Fibroblast of skin of back (primary cell): ENCODE measurements at regions not wholly inside any gene's neighbourhood (a gene's known extent, or its start where the extent isn't known, plus 50 kb on each side); places are given as distances from the start of the nearest gene placed in this dataset.
A peak's percentile ranks its signal among the peaks of the same experiment; 100 is the strongest.

Experiments used
- DNase-seq: peaks from one replicate; pipeline ENCODE4 v3.0.0-alpha.2; 2013

DNA sequence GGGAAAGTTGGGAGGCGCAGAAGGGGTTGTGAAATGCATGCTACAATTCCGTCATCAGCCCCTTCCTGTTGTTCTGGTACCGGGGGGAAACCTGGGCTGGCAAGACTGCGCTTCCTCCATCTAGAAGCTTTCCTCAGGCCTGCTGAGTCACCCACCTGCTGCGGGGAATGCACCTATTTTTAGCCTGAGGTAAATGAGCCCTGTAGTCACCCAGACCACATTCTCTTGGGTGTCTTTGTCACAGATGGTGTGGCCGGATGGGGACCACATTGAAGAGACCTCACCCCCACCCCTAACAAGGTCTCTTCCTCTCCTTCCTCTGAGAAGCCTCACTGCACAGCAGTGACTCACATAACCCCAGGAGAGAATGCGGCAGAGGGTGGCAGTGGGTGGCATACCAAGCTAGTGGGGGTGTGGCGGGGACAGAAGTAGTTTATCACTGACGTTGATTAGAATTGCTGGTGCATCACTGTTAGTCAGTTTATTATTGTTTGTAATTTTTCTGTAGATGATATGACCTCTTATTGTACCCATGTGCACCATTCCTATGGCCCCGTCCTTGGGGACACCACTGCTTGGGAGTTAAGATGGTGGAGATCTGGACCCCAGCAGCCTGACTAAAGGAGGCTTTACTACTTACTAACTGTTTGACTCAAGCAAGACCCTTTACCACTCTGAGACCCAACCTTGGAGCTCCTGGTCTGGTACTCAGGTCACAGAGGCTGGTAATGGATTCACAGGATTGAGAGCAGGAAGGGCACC is 83.0 kb upstream of the DUSP5 start:
- peak; percentile 79 for DNase-seq

DNA sequence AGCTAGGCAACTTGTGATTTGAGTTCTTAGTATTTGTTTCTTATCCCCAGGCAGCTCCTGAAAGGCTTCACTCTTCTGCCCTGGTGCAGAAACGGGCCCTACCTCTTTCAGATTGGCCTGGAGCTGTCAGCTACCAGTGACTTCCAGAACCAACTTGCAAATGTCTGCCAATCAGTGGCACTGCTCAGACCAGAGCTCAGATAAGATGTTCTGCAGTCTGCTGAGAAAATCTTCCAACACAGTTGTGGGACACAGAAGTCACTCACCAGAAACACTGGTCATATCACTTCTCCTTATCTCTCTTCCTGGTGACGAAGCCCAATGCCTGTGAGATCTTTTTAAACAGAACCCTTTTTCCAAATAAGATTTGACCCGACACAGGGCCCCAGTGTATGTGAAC is 81.9 kb upstream of the DUSP5 start:
- no peak for DNase-seq

DNA sequence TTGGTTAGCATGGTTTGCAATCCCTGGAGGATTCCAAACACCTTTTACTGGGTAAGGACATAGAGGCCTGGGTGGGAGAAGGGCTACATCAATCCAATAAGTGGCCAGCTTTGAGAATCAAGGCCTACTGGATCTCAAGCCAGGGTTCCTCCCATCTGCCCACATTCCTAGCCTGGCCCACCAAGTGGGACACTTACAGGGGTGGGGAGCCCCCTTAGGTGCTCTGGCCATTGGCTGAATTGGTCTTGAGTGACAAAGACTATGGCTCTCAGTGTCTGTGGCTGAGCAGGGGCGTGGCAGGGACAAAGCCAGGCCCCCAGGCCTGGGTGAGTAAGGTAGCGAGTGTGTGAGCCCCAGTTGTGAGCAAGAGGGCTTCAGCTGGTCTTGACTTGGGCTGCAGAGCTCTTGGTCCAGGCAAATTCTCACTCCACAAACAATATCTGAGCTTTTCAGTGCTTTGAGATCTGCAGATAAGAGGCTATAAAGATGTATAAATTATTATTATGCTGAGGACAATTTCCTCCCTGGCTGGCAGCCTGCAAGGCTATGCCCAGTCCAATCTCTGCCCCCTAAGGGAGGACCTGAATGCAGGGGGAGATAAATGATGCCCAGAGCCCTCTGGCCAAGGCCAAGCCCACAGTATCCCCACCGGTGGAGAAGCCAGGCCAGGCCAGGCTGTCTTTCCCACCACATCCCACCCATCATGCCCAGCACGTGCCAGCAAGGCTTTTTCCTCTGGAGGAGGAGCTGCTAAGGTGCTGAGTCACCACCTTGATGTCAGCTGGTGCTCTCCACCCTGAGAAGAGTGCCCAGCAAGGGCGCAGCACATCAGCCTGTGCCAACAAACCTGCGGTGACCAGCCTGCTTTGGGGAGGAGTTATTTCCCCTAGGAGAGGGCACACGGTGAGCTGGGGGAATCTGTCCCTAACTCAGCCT is 80.7 kb upstream of the DUSP5 start:
- peak; percentile 24 for DNase-seq

DNA sequence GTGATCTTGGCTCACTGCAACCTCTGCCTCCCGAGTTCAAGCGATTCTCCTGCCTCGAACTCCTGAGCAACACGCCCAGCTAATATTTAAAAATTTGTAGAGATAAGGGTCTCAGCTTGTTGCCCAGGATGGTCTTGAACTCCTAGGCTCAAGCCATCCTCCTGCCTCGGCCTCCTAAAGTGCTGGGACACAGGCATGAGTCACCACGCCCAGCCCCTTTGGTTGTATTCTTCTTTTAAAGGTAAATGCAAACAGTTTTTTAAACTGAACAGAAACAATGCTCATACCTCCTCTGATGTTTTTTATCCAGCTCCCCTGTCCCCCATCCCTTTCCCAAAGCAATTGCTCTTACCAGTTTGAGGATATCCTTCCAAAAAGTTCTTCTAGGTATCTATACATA is 79.5 kb upstream of the DUSP5 start:
- no peak for DNase-seq

DNA sequence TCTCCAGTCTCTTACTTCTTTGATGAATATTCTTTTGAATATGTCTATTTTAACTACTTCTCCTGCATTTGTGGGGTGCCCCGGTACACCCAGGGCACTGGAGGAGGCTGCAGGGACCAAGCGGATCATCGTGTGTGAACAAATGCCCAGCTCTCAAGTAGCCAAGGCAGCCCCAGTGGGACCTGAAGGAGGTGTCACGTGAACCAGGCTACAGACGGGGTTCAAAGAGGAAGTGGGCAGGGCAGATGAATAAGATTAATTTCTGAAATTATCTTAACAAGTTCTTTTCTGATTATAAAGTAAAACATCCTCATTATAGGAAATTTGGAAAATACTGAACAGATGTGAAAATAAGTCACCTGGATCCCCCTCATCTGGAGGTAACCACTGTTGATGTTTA is 78.4 kb upstream of the DUSP5 start:
- no peak for DNase-seq

DNA sequence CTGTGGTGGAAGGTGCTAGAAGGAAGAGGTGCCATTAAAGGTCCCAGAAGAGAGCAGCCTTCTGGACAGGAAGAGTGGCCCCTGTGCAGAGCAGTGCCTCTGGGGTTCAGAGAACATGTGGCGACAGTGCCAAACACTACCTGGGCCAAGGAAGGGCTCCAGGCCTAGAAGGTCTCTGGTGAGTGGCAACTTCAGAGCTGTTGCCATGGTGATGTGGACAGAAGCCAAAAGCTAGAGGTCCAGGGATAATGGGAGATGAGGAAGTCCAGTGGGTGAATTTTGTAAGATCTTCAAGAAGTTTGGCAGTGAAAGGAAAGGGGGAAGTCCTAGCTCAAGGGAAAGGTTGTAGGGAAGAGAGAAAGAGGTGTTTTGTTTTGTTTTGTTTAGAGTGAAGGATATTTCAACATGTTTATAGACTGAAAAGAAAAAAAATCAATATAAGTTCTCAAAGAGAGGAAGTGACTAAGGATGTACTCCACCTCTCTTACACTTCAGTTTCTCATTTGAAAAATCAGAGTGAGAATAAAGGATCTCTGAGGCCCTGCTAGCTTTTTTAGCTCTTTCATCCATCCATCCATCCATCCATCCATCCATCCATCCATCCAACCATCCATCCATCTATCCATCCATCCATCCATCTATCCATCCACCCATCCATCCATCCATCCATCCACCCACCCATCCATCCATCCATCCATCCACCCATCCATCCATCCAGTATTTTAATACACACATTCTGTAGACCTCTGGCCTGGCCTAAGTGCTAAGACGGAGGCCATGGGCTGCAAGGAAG is 77.1 kb upstream of the DUSP5 start:
- DNase-seq: peak; percentile 48

DNA sequence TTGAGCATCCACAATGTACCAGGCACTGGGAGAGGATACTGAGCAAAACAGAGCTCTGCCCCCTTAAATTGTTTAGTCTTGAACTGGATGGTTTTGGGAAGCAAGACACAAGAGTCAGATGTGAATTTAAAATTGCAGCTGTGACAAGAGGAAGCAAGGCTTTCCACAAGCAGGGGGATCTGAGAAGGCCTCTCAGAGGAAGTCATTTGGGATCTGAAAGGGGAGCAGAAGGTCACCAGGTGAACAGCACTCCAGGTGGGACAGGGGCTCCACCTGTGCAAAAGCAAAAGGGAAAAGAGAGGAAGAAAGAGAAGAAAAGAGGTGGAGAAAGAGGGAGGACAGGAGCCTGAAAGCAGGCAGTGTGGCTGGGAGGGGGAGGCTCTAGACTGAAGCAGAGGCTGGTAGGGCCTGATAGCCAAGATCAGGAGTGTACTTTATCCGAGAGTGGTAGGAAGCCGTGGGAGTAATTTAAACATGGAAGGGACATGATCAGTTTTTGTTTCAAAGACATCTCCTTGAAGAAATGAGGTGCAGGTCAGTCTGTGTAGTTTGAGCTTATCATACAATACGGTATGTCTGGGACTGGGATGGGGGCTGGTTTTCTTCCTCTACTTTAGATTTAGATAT is 76.1 kb upstream of the DUSP5 start:
- DNase-seq: no peak

DNA sequence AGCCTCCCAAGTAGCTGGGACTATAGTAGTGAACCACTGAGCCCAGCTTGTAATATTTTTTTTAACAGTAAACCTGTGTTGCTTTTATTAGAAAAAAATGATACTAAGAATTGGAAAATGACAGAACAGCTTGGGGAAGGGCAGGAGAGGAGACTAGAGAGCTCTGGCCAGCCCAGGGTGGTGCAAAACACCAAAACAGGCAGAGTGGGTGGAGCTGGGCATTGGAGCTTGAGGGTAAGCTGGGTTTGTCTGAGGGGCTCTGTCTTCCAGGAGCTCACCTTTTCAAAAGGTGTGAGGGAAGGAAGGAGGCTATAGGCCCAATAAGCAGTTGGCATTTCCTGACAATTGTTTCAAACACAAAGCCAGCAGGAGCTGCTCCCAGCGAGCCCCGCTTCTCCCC is 75.2 kb upstream of the DUSP5 start:
- no peak for DNase-seq

DNA sequence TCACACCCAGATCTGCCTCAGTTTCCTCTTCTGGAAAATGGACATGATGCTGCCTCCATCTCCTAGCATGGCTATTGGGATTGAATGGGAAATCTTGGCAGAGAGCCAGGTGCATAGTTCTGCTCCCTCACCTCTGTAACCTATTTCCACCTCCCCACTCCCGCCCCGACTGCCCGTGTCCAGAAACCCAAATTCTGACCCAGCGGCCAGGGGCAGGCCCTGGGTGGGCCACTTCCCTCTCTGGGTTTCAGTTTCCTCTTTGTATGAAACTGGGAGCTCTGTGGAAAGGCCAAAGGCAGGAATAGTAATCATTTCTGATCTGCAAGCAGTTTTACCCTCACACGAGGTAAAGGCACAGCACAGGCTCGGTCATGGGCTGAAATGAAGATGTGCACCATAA is 74.1 kb upstream of the DUSP5 start:
- no peak for DNase-seq

DNA sequence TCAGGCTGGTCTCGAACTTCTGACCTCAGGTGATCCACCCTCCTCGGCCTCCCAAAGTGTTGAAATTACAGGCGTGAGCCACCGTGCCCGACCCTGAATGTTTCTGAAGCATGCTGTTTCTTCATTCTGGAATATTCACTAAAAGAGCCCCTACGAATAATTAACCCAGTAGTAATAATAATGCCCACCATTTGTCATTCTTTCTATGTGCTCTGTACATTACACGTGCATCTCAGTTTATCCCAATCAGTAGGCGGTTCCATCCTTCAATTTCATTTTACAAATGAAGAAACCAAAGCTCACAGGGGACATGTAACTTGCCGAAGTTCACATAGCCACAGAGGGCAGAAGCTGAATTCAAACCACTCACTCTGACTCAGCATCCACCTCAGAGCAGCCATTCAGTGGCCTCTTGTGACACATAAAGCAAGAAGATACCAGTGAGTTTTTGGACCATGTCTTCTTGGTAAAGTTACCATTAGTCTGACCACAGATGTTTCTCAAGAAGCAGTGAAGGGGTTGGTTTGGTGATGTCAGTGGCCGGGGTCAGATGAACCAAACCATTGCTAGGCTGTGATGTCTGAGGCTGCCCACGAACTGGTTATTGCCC is 71.9 kb upstream of the DUSP5 start:
- peak; percentile 92 for DNase-seq

DNA sequence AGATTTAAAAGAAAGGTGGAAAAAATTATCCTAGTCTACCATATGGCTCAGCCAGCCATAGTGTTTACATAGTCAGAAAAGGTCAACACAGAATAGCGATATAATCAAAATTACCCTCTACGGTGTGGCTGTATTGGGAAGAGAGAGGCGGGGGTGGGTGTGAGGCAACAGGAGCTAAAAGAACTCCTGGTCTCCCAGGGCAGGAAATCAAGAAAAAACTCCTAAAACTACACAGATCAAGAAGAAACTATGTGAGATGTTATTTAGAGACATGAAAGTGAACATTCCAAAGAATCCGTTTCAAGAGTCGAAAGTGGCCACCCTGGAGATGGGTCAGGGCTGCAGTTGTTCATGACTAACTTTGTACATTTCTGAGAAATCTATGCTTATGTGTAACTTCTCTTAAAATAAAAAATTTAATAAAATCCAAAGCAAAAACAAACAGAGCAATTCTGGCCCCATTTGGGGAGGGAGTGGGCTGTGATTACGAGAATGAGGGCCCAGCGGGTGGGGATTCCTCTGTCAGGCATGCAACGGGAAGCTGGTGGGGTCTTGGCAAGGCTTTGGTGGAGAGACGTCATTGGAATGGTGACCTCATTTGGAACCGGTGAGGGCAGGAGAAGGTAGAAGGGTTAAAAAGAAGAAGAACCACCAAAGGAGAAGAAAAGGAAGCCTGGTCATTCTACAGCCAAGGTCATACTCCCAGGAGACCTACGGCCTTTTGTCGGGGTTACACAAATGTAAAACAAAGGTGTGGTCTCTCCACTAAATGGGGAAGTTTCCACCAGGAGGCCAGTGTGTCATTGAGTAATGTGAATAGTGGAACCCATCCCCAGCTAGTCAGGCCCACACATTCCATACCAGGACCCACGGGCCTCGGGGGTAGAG is 71.2 kb upstream of the DUSP5 start:
- peak; percentile 97 for DNase-seq

DNA sequence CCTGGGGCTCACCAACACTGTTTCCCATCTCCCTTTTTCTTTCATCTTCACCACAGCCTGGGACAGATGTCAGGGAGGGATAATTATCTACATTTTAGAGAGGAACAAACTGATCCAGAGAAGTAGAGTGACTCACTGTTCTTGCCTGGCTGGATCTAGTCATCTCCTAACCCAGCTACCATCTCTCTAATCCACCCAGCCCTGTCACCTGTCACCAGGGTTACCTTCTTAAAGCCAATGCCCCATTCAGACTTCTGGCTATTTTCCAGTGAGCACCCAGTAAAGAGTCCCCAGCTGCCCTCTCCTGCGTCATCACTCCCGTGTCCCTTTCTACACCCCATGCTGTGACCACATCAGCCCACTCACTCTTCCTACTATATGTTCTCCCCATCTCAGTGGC is 68.4 kb upstream of the DUSP5 start:
- no peak for DNase-seq

DNA sequence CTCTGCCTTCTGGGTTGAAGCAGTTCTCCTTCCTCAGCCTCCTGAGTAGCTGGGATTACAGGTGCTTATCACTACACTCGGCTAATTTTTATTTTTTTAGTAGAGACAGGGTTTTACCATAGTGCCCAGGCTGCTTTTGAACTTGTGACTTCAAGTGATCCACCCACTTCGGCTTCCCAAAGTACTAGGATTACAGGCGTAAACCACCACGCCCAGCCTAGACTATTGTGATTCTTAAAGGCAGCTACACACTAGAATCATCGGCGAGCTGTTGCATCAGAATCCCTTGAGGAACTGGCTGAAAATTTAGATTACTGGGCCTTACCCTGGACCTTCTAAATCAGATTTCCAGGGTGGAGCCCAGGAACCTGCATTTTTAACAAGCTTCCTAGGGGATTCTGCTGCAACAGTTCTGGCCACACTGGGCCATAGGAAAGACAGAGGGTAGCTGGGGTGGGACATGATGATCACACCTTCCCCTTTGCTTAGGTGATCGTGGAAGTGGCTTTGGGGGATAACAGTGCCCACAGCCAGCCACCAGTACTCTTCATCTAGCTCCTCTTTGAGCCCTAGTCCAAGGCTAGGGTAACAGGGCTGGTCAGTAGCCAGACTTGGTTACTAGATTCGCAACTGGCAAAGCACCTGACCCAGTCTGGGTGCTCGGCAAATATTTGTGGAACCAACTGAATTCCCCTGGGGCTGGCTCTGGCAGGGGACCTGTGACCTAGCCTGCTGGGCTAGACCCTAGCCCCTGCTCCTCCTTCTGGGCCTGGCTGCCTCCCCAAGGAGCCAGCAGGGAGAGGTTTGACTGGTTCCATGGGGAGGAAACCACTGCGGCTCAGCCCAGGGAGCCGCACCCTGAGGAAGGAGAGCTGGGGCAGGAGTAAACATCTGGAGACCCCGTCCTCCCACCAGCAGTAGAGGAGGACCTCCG is 67.1 kb upstream of the DUSP5 start:
- DNase-seq: peak; percentile 20

DNA sequence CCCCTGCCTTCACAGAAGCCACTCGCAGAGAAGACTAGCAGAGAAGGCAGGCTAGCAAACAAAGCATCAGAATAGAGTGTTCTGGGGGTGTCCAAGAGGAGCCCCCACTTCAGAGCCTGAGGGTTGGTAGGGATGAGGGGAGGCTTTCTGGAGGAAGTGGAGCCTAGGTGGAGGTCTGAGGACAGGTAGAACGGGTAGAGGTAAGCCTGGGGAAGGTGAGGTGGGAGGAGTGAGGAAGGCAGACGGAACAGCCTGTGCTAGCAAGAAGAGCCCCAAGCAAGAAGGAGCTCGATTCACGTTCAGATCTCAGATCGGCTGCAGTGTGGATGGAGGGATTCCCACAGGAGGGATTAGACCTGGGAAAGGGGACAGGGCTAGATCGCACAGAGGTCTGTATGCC is 66.0 kb upstream of the DUSP5 start:
- no peak for DNase-seq

DNA sequence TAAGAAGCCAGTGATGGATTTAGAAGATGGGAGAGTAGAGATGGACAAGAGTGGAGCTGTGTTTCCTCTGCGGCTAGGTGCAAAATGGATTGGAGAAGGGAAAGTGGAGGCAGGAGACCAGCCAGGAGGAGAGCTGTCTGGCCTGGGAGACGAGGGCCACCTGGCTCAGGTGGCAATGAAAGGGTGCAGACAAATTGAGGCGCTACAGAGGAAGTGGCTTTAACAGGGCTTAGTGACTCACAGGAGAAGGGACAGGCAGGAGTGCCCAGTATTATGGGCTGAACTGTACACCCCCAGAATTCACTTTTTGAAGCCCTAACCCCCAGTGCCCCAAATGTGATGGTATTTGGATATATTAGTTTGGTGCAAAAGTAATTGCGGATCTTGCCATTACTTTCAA is 65.6 kb upstream of the DUSP5 start:
- no peak for DNase-seq

DNA sequence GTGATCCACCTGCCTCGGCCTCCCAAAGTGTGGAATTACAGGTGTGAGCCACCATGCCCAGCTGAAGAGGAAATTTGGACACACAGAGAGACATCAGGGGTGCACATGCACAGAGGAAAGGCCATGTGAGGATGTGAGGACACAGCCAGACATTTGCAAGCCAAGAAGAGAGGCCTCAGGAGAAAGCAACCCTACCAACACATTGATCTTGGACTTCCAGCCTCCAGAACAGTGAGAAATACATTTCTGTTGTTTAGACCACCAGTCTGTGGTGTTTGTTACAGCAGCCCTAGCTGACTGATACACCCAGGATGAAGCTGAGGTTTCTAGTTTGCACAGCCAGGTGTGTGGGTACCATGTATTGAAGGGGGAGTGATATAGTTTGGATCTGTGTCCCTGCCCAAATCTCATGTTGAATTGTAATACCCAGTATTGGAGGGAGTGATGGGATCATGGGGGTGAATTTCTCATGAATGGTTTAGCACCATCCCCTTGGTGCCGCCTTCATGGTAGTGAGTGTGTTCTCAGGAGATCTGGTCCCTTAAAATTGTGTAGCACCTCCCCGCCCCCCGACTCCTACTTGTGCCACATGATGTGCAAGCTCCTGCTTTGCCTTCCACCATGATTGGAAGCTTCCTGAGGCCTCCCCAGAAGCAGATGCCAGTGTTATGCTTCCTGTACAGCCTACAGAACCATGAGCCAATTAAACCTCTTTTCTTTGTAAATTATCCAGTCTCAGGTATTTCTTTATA is 64.7 kb upstream of the DUSP5 start:
- DNase-seq: no peak

DNA sequence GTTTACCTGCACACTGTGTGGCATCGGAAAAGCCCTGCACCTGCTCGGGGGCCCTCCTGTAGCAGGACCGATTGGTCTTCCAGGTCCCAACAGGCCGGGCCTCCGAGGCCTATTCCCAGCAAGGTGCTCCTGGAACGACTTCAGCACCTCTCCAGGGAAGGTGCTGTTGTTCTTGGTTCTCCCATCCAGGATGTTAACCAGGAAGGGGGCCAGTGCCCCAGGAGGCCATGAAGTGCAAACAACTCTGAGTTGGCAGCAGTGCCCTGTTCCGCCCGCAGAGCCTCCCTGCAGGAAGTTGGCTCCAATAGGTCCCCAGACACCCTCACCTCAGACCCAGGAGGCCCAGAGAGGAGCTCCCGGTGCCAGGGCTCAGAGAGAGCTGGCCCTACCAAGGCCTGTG is 64.0 kb upstream of the DUSP5 start:
- no peak for DNase-seq

DNA sequence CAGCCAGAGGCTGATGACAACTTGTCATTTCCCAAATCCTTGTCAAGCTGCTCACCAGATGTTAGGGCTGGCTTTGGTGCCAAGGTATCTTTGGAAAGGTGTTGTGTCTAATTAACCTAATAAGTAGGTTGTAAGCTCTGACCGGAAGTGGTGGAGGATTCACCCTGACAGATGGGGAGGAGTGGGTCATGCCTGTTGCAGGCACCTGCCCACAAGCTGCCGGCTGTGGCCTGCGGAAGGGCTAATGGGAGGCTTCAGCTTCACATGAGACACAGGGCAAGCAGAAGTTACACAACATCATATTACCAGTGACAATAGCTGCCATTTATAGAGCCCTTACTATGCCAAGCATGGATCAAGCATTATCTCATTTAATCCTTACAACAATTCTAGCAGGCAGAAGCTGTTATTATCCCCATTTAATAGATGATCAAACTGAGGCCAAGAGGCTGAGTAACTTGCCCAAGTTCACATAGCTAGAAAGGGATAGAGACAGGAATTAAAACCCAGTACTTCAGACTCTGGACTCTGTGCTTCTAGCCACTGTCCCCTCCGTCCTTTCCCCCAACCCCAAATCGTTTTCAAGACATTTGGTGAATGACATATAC is 63.1 kb upstream of the DUSP5 start:
- no peak for DNase-seq
